Hepatocyte (in vitro differentiated cells): ENCODE measurements at regions not wholly inside any gene's neighbourhood (a gene's known extent, or its start where the extent isn't known, plus 50 kb on each side); places are given as distances from the start of the nearest gene placed in this dataset.
A peak's percentile ranks its signal among the peaks of the same experiment; 100 is the strongest.
"Not testable (repeated sequence)": the region's sequence is repeated elsewhere in the genome, so short reads cannot be mapped to it uniquely, and the experiment has no call there.

Experiments
- DNase-seq: peaks from one replicate; pipeline ENCODE4 v3.0.0-alpha.2; 2016; ENCODE audit warnings: low spot score
- H2AFZ ChIP-seq: fragments of 200-600 bp; sonication (generic); 2 replicates; pipeline ENCODE4 v1.6.0; 2016; ENCODE audit warnings: antibody characterized with exemption, mild to moderate bottlenecking
- H3K27ac ChIP-seq: fragments of 200-600 bp; sonication (generic); 2 replicates; pipeline ENCODE4 v1.5.1; 2016; ENCODE audit warnings: mild to moderate bottlenecking
- H3K27me3 ChIP-seq: fragments of 200-600 bp; sonication (generic); 2 replicates; pipeline ENCODE4 v1.6.1; 2016
- H3K36me3 ChIP-seq: fragments of 200-600 bp; sonication (generic); replicated peaks from 2 replicates; pipeline ENCODE4 v1.5.1; 2016; ENCODE audit warnings: low read depth; ENCODE audit not compliant: insufficient read depth
- H3K4me1 ChIP-seq: fragments of 200-600 bp; sonication (generic); 2 replicates; pipeline ENCODE4 v1.5.1; 2016; ENCODE audit warnings: mild to moderate bottlenecking, moderate library complexity; ENCODE audit not compliant: insufficient read depth
- H3K4me2 ChIP-seq: fragments of 200-600 bp; sonication (generic); 2 replicates; pipeline ENCODE4 v1.6.0; 2016
- H3K4me3 ChIP-seq: fragments of 200-600 bp; sonication (generic); 2 replicates; pipeline ENCODE4 v1.5.1; 2016; ENCODE audit warnings: mild to moderate bottlenecking
- H3K79me2 ChIP-seq: fragments of 200-600 bp; sonication (generic); 2 replicates; pipeline ENCODE4 v1.6.0; 2017; ENCODE audit warnings: mild to moderate bottlenecking
- H3K9me2 ChIP-seq: fragments of 200-600 bp; sonication (generic); replicated peaks from 2 replicates; pipeline ENCODE4 v1.6.0; 2017; ENCODE audit warnings: mild to moderate bottlenecking; ENCODE audit not compliant: insufficient read depth
- H3K9me3 ChIP-seq: fragments of 200-600 bp; sonication (generic); 2 replicates; pipeline ENCODE4 v1.5.1; 2016; ENCODE audit warnings: low read depth, mild to moderate bottlenecking
- H4K20me1 ChIP-seq: fragments of 200-600 bp; sonication (generic); 2 replicates; pipeline ENCODE4 v1.6.0; 2016; ENCODE audit warnings: mild to moderate bottlenecking; ENCODE audit not compliant: insufficient read depth, poor library complexity, severe bottlenecking
- EZH2 ChIP-seq: fragments of 200-600 bp; sonication (generic); IDR thresholded peaks from 2 replicates; pipeline ENCODE4 v1.6.1; 2016; ENCODE audit warnings: antibody characterized with exemption, mild to moderate bottlenecking, borderline replicate concordance
- EZH2phosphoT487 ChIP-seq: fragments of 200-600 bp; sonication (generic); IDR thresholded peaks from one replicate; pipeline ENCODE4 v1.6.1; 2018; ENCODE audit warnings: antibody characterized with exemption, mild to moderate bottlenecking, low read depth, moderate library complexity; ENCODE audit not compliant: unreplicated experiment, severe bottlenecking
- WGBS: methylation state at CpG from one replicate; pipeline ENCODE4 v1.1.6; 2016; ENCODE audit warnings: low lambda C conversion rate; ENCODE audit errors: missing lambda C conversion rate; 5-methylcytosine and 5-hydroxymethylcytosine counted together
- TF ChIP-seq, protein P1 (sequence below): fragments of 200-600 bp; sonication (generic); IDR thresholded peaks from 2 replicates; pipeline ENCODE4 v1.5.1; 2016; ENCODE audit warnings: antibody characterized with exemption, mild to moderate bottlenecking; ENCODE audit not compliant: poor library complexity

GRCh38 chr11:122593473-122594420 lies 61.8 kb upstream of the UBASH3B start:
- TF ChIP-seq, protein P1, sequence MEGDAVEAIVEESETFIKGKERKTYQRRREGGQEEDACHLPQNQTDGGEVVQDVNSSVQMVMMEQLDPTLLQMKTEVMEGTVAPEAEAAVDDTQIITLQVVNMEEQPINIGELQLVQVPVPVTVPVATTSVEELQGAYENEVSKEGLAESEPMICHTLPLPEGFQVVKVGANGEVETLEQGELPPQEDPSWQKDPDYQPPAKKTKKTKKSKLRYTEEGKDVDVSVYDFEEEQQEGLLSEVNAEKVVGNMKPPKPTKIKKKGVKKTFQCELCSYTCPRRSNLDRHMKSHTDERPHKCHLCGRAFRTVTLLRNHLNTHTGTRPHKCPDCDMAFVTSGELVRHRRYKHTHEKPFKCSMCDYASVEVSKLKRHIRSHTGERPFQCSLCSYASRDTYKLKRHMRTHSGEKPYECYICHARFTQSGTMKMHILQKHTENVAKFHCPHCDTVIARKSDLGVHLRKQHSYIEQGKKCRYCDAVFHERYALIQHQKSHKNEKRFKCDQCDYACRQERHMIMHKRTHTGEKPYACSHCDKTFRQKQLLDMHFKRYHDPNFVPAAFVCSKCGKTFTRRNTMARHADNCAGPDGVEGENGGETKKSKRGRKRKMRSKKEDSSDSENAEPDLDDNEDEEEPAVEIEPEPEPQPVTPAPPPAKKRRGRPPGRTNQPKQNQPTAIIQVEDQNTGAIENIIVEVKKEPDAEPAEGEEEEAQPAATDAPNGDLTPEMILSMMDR = no peak
- TF ChIP-seq EZH2phosphoT487 (no peak), EZH2 (no peak)
- Histone ChIP-seq H2AFZ (no peak overlapping the region), H3K27ac (no peak overlapping the region), H3K27me3 (no peaks in the 10 kb centered on the region), H4K20me1 (no peaks in the 10 kb centered on the region), H3K9me2 (no peaks in the 10 kb centered on the region), H3K9me3 (no peaks in the 10 kb centered on the region), H3K4me1 (no peaks in the 10 kb centered on the region), H3K4me3 (no peak overlapping the region), H3K79me2 (no peaks in the 10 kb centered on the region), H3K36me3 (no peaks in the 10 kb centered on the region), H3K4me2 (no peak overlapping the region)
- DNase-seq = no peak
- 81% methylated on average over 4 of the region's 4 CpGs for WGBS

GRCh38 chr11:122592641-122593040 lies 62.9 kb upstream of the UBASH3B start:
- H3K27me3 ChIP-seq = no peaks in the 10 kb centered on the region
- no peaks in the 10 kb centered on the region for H3K9me2 ChIP-seq
- no peak overlapping the region for H2AFZ ChIP-seq
- H3K9me3 ChIP-seq = no peaks in the 10 kb centered on the region
- no peaks in the 10 kb centered on the region for H3K36me3 ChIP-seq
- no peaks in the 10 kb centered on the region for H3K4me1 ChIP-seq
- 76% methylated on average over 6 of the region's 6 CpGs for WGBS
- TF ChIP-seq EZH2 (no peak), EZH2phosphoT487 (no peak)
- TF ChIP-seq, protein P1 = no peak
- H3K4me2 ChIP-seq = no peak overlapping the region
- H4K20me1 ChIP-seq = no peaks in the 10 kb centered on the region
- no peak overlapping the region for H3K27ac ChIP-seq
- no peak for DNase-seq
- no peak overlapping the region for H3K4me3 ChIP-seq
- H3K79me2 ChIP-seq = no peaks in the 10 kb centered on the region

- no peak overlapping the region for H2AFZ ChIP-seq
- TF ChIP-seq, protein P1 = no peak
- TF ChIP-seq EZH2phosphoT487 (no peak), EZH2 (no peak)
These were observed 70.9 kb upstream of the UBASH3B start for GRCh38 chr11:122584670-122585069.

GRCh38 chr11:122580071-122580470 lies 75.5 kb upstream of the UBASH3B start:
- H3K27me3 ChIP-seq, H3K36me3 ChIP-seq, H4K20me1 ChIP-seq, H3K9me2 ChIP-seq, H3K4me3 ChIP-seq, H2AFZ ChIP-seq, H3K4me1 ChIP-seq, H3K79me2 ChIP-seq, H3K27ac ChIP-seq, H3K9me3 ChIP-seq: not testable (repeated sequence)
- 53% methylated on average over 13 of the region's 13 CpGs for whole genome bisulfite sequencing
- peak overlapping the region; percentile 79 for H3K4me2 ChIP-seq
- DNase-seq = peak; percentile 41

More at GRCh38 chr11:122584670-122585069, 70.9 kb upstream of the UBASH3B start:
- no peak for DNase-seq
- Histone ChIP-seq H3K9me3 (no peaks in the 10 kb centered on the region), H3K36me3 (no peaks in the 10 kb centered on the region), H3K27ac (no peak overlapping the region), H3K27me3 (no peaks in the 10 kb centered on the region), H3K4me3 (no peak overlapping the region), H3K4me1 (peaks cover 3% of the 10 kb centered on the region), H3K79me2 (no peaks in the 10 kb centered on the region), H3K4me2 (no peak overlapping the region), H4K20me1 (no peaks in the 10 kb centered on the region), H3K9me2 (no peaks in the 10 kb centered on the region)
- 81% methylated on average over 8 of the region's 8 CpGs for WGBS
